ENCODE measurements at regions not wholly inside any gene's neighbourhood (a gene's known extent, or its start where the extent isn't known, plus 50 kb on each side); places are given as distances from the start of the nearest gene placed in this dataset.

DNA sequence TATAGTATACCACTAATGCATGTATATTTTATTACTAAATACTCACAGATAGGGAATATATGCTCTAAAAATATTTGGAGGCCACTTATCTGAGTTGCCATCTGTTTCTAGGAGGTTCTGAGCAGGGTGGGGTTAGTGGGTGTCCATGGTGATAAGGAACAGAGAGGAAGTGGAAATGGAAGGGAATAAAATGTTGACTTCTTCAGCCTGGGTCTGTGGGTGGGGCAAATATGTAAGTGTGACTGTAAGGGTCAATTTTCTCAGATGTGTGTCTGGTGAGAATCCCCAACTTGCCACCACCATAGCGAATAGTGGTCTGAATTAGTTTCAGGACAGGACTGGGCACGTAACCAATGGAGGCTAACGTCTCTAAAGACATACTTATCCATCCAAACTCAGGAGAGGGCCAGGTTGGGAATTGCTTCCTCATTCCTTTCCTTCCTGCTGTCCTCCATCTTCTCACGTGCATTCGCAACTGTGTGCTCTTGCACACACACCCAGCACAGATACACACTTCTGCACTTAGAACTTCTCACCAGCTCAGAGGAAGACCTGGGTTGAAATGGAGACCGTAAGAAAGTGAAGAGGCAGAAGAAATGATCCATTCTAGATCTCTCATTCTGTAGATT lies 54.2 kb upstream of the GZMB start:
- no peak overlapping the region for H3K4me3 ChIP-seq
- DNase-seq, result no peak
- intact Hi-C loops (cut with DNase I; ENCODE audit: low total_unique reads), result no loop called here

More for the DNA sequence above, 54.2 kb upstream of the GZMB start:
- Histone ChIP-seq H3K27ac (no peak overlapping the region), H3K9me3 (no peaks in the 10 kb centered on the region), H3K4me1 (no peaks in the 10 kb centered on the region), H3K27me3 (no peaks in the 10 kb centered on the region), H3K36me3 (no peaks in the 10 kb centered on the region)
- no peak for TF ChIP-seq POLR2A (IDR thresholded peaks at IDR 0.05)
- TF ChIP-seq, protein P1, sequence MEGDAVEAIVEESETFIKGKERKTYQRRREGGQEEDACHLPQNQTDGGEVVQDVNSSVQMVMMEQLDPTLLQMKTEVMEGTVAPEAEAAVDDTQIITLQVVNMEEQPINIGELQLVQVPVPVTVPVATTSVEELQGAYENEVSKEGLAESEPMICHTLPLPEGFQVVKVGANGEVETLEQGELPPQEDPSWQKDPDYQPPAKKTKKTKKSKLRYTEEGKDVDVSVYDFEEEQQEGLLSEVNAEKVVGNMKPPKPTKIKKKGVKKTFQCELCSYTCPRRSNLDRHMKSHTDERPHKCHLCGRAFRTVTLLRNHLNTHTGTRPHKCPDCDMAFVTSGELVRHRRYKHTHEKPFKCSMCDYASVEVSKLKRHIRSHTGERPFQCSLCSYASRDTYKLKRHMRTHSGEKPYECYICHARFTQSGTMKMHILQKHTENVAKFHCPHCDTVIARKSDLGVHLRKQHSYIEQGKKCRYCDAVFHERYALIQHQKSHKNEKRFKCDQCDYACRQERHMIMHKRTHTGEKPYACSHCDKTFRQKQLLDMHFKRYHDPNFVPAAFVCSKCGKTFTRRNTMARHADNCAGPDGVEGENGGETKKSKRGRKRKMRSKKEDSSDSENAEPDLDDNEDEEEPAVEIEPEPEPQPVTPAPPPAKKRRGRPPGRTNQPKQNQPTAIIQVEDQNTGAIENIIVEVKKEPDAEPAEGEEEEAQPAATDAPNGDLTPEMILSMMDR (IDR thresholded peaks at IDR 0.05), result no peak

All from uterus (tissue), 3 donors.